H1 (cell line): ENCODE measurements at regions not wholly inside any gene's neighbourhood (a gene's known extent, or its start where the extent isn't known, plus 50 kb on each side); places are given as distances from the start of the nearest gene placed in this dataset.

ENCODE experiments used
- CTCF ChIA-PET: fragments of 300-600 bp; sonication (Branson Sonifier 250); formaldehyde crosslinking; loops from one replicate; lab custom pipeline; 2021; ENCODE audit not compliant: partially characterized antibody; lab: Charles Lee
- POLR2A ChIA-PET: fragments of 300-600 bp; sonication (Branson Sonifier 250); formaldehyde crosslinking; loops from one replicate; lab custom pipeline; 2021; ENCODE audit warnings: inconsistent platforms; ENCODE audit not compliant: partially characterized antibody; lab: Charles Lee
- DNase-seq, 2 experiments: peaks; one replicate each; pipeline versions ENCODE4 v3.0.0 to v3.0.0-alpha.2; 2010 to 2022; ENCODE audit warnings: low spot score in 2 of 2, low read depth in 1 of 2, mixed read lengths in 1 of 2
- FAIRE-seq: peaks from 2 replicates; lab custom pipeline; 2011; peaks lifted over from hg19 to GRCh38; lab: Jason Lieb, UNC
- H2AFZ ChIP-seq: 2 replicates; pipeline ENCODE4 v1.8.1; 2012; ENCODE audit warnings: low read length, inconsistent platforms
- H2AK5ac ChIP-seq: 2 replicates; pipeline ENCODE4 v1.6.1; 2013; ENCODE audit warnings: low read depth, low read length
- H2BK120ac ChIP-seq: replicated peaks from 2 replicates; pipeline ENCODE3; 2013; ENCODE audit warnings: low read depth, low read length, inconsistent platforms
- H2BK12ac ChIP-seq: 2 replicates; pipeline ENCODE4 v1.6.1; 2013; ENCODE audit warnings: low read depth, low read length
- H2BK15ac ChIP-seq: 2 replicates; pipeline ENCODE4 v1.6.1; 2013; ENCODE audit warnings: low read length
- H2BK20ac ChIP-seq: 2 replicates; pipeline ENCODE4 v1.6.1; 2013; ENCODE audit warnings: low read length
- H2BK5ac ChIP-seq: 2 replicates; pipeline ENCODE4 v1.6.1; 2013; ENCODE audit warnings: low read depth, low read length
- H3K14ac ChIP-seq: 2 replicates; pipeline ENCODE4 v1.6.1; 2013; ENCODE audit warnings: inconsistent platforms; ENCODE audit not compliant: insufficient read length
- H3K18ac ChIP-seq: 2 replicates; pipeline ENCODE4 v1.6.1; 2013; ENCODE audit warnings: low read length; ENCODE audit errors: extremely low read depth
- H3K23ac ChIP-seq: 2 replicates; pipeline ENCODE4 v1.6.1; 2013; ENCODE audit warnings: inconsistent platforms; ENCODE audit not compliant: insufficient read length
- H3K23me2 ChIP-seq: 2 replicates; pipeline ENCODE4 v1.6.1; 2013; ENCODE audit warnings: low read depth, low read length
- H3K27ac ChIP-seq: 2 replicates; pipeline ENCODE4 v1.6.1; 2011; ENCODE audit warnings: low read depth, low read length, inconsistent platforms
- H3K27me3 ChIP-seq, 4 experiments: replicated peaks in 1 of 4; 1 replicate in 1 of 4; 2 replicates in 3 of 4; pipeline versions ENCODE4 v1.6.1 to v1.8.1; 2011 to 2013; ENCODE audit warnings: low read length in 3 of 4, mild to moderate bottlenecking in 3 of 4, inconsistent platforms in 2 of 4, mixed read lengths in 2 of 4, moderate library complexity in 1 of 4; ENCODE audit not compliant: control insufficient read depth in 3 of 4, insufficient read depth in 3 of 4; ENCODE audit errors: extremely low read depth in 1 of 4
- H3K36me3 ChIP-seq, 4 experiments: 2 replicates each; pipeline versions ENCODE4 v1.6.1 to v1.8.1; 2011 to 2013; ENCODE audit warnings: mild to moderate bottlenecking in 4 of 4, low read length in 3 of 4, moderate library complexity in 2 of 4, control low read depth in 1 of 4, inconsistent platforms in 1 of 4; ENCODE audit not compliant: insufficient read depth in 4 of 4, control insufficient read depth in 2 of 4
- H3K4ac ChIP-seq: replicated peaks from 2 replicates; pipeline ENCODE3; 2013; ENCODE audit warnings: low read length, low read depth, mixed read lengths, inconsistent platforms; ENCODE audit not compliant: insufficient read length
- H3K4me1 ChIP-seq, 4 experiments: replicated peaks in 1 of 4; 1 replicate in 1 of 4; 2 replicates in 3 of 4; pipeline versions ENCODE4 v1.6.1 to v1.8.1; 2011 to 2013; ENCODE audit warnings: low read length in 3 of 4, inconsistent platforms in 2 of 4, mixed read lengths in 1 of 4; ENCODE audit not compliant: insufficient read depth in 4 of 4, control insufficient read depth in 3 of 4
- H3K4me2 ChIP-seq, 2 experiments: 2 replicates each; pipeline versions ENCODE4 v1.6.1 to v1.8.1; 2011 to 2013; ENCODE audit warnings: low read depth in 2 of 2, low read length in 2 of 2, control low read depth in 1 of 2, inconsistent platforms in 1 of 2, mild to moderate bottlenecking in 1 of 2; ENCODE audit not compliant: insufficient read depth in 1 of 2
- H3K4me3 ChIP-seq, 4 experiments: fragments of 200-600, 300-600 bp in 1 of 4; sonication (generic), shearing (Covaris generic), sonication (Bioruptor Twin) in 1 of 4; 2 replicates each; pipeline versions ENCODE4 v1.5.1 to v1.8.1; 2011 to 2016; ENCODE audit warnings: low read length in 4 of 4, low read depth in 3 of 4, control low read depth in 2 of 4, inconsistent platforms in 2 of 4, mild to moderate bottlenecking in 2 of 4, mixed read lengths in 1 of 4, moderate library complexity in 1 of 4; ENCODE audit not compliant: insufficient read depth in 2 of 4; ENCODE audit errors: extremely low read depth in 1 of 4
- H3K56ac ChIP-seq: replicated peaks from 2 replicates; pipeline ENCODE3; 2013; ENCODE audit warnings: low read depth, mild to moderate bottlenecking, mixed read lengths, low read length, inconsistent platforms; ENCODE audit not compliant: insufficient read length
- H3K79me1 ChIP-seq: 2 replicates; pipeline ENCODE4 v1.6.1; 2013; ENCODE audit warnings: low read depth, low read length, control low read depth
- H3K79me2 ChIP-seq, 2 experiments: 2 replicates each; pipeline versions ENCODE4 v1.6.1 to v1.8.1; 2012 to 2013; ENCODE audit warnings: low read length in 2 of 2, mild to moderate bottlenecking in 2 of 2, inconsistent platforms in 1 of 2; ENCODE audit not compliant: insufficient read depth in 2 of 2, control insufficient read depth in 1 of 2
- H3K9ac ChIP-seq, 4 experiments: replicated peaks in 1 of 4; 1 replicate in 1 of 4; 2 replicates in 3 of 4; pipeline versions ENCODE4 v1.6.1 to v1.8.1; 2011 to 2013; ENCODE audit warnings: low read depth in 3 of 4, low read length in 3 of 4, control low read depth in 2 of 4, mild to moderate bottlenecking in 2 of 4, moderate library complexity in 2 of 4, inconsistent platforms in 1 of 4; ENCODE audit errors: extremely low read depth in 1 of 4
- H3K9me3 ChIP-seq, 2 experiments: 2 replicates each; pipeline versions ENCODE4 v1.6.1 to v1.8.1; 2012 to 2013; ENCODE audit warnings: mild to moderate bottlenecking in 2 of 2, moderate library complexity in 2 of 2, control low read depth in 1 of 2, inconsistent platforms in 1 of 2, low read depth in 1 of 2, low read length in 1 of 2, mixed read lengths in 1 of 2; ENCODE audit not compliant: insufficient read depth in 2 of 2
- H4K20me1 ChIP-seq, 2 experiments: replicated peaks in 1 of 2; 2 replicates each; pipeline versions ENCODE3 to v1.8.1; 2011 to 2013; ENCODE audit warnings: inconsistent platforms in 2 of 2, low read length in 2 of 2, mild to moderate bottlenecking in 1 of 2; ENCODE audit not compliant: insufficient read depth in 2 of 2, control insufficient read depth in 1 of 2
- H4K5ac ChIP-seq: 2 replicates; pipeline ENCODE4 v1.6.1; 2013; ENCODE audit warnings: low read length, low read depth, mixed read lengths, inconsistent platforms; ENCODE audit not compliant: insufficient read length
- H4K8ac ChIP-seq: 2 replicates; pipeline ENCODE4 v1.8.0; 2013; ENCODE audit warnings: mild to moderate bottlenecking, moderate library complexity, low read length, inconsistent platforms; ENCODE audit not compliant: insufficient read depth; ENCODE audit errors: extremely low read depth
- H4K91ac ChIP-seq: replicated peaks from 2 replicates; pipeline ENCODE3; 2013; ENCODE audit warnings: low read length, mixed read lengths, inconsistent platforms; ENCODE audit not compliant: insufficient read length
- ASH2L ChIP-seq: fragments of 200-600, 300-600 bp; sonication (generic); IDR thresholded peaks from one replicate; pipeline ENCODE4 v1.7.1; 2017; ENCODE audit warnings: low read length
- CTBP2 ChIP-seq: IDR thresholded peaks from 2 replicates; pipeline ENCODE4 v1.7.0; 2011; ENCODE audit warnings: borderline replicate concordance, mild to moderate bottlenecking, moderate library complexity, mixed read lengths, low read length; ENCODE audit not compliant: insufficient read depth, insufficient read length
- RBBP5 ChIP-seq: IDR thresholded peaks from 2 replicates; pipeline ENCODE4 v1.7.1; 2012; ENCODE audit warnings: low read depth, mild to moderate bottlenecking, inconsistent platforms, low read length, moderate library complexity, borderline replicate concordance
- SIX5 ChIP-seq: IDR thresholded peaks from 2 replicates; pipeline ENCODE4 v1.6.1; 2011; ENCODE audit warnings: mild to moderate bottlenecking, low read depth, low read length
- SRF ChIP-seq: IDR thresholded peaks from 2 replicates; pipeline ENCODE4 v1.6.1; 2011; ENCODE audit warnings: mild to moderate bottlenecking, low read depth, low read length, moderate library complexity
- ZNF274 ChIP-seq: IDR thresholded peaks from 2 replicates; pipeline ENCODE4 v1.7.0; 2012; ENCODE audit warnings: low read length, borderline replicate concordance; ENCODE audit errors: extremely low read depth
- WGBS, 2 experiments: shearing (Covaris generic) in 1 of 2; methylation state at CpG; one replicate each; pipeline versions ENCODE4 v1.1.6 to v1.1.7; 2013 to 2015; ENCODE audit warnings: low lambda C conversion rate in 2 of 2, mixed read lengths in 2 of 2, inconsistent platforms in 1 of 2, low coverage in 1 of 2, missing lambda C conversion rate in 1 of 2; ENCODE audit not compliant: insufficient replicate concordance in 2 of 2, insufficient coverage in 1 of 2, insufficient read length in 1 of 2; ENCODE audit errors: extremely low coverage in 1 of 2, missing lambda C conversion rate in 1 of 2; 5-methylcytosine and 5-hydroxymethylcytosine counted together
- TF ChIP-seq, protein P1 (sequence below), 3 experiments: IDR thresholded peaks; 1 replicate in 2 of 3; 2 replicates in 1 of 3; pipeline versions ENCODE4 v1.5.1 to v1.6.1; 2011; ENCODE audit warnings: low read length in 3 of 3, mild to moderate bottlenecking in 3 of 3, inconsistent platforms in 2 of 3, low read depth in 1 of 3, moderate library complexity in 1 of 3; ENCODE audit not compliant: insufficient read depth in 1 of 3; ENCODE audit errors: control extremely low read depth in 1 of 3

DNA sequence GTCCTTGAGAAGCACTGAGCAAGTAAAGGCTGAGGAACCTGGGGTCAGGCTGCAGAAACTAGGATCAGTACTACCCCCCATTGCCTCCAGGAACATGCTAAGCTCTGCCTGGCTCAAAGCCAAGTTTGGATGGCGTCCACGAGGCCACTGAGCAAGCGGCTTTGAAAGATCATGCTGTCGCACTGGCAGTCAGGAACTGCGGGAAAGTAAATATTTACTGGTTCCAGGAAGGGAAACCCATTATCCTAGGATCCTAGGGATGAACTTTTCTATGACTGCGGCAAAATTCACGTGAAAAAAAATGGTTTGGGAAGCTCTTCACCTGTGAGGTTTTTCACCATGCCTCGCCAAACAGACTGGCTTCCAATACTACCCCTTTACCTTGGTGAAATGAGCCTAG, 75.3 kb upstream of the PJA2 start:
- H4K20me1 ChIP-seq: no peaks in the 10 kb centered on the region
- no peak overlapping the region for H3K4me2 ChIP-seq
- no peaks in the 10 kb centered on the region for H3K36me3 ChIP-seq
- H2BK120ac ChIP-seq: no peak overlapping the region
- no peak overlapping the region for H3K14ac ChIP-seq
- POLR2A ChIA-PET: no interaction called here
- H2AFZ ChIP-seq: no peak overlapping the region; the same call in 1 of the 2 replicates
- DNase-seq: no peak
- H3K27ac ChIP-seq: no peak overlapping the region
- H3K4ac ChIP-seq: no peak overlapping the region
- WGBS, 2 experiments: 89% methylated on average over 8 of the region's 8 CpGs; no CpG with 5 or more reads in 1 of the 2 experiments
- H3K56ac ChIP-seq: no peak overlapping the region
- H2AK5ac ChIP-seq: no peak overlapping the region
- CTCF ChIA-PET: interaction anchor here (1.0 to 1.7 kb wide), 3 partner anchors 9 to 199 kb away, joined by 4 read pairs; no protein-coding TSS in a partner anchor
- no peaks in the 10 kb centered on the region for H3K23me2 ChIP-seq
- peaks cover 0 to 9% of the 10 kb centered on the region in 2 experiments; a peak in 1 of 4 replicates for H3K9me3 ChIP-seq
- no peak overlapping the region for H3K4me3 ChIP-seq
- H3K27me3 ChIP-seq: no peaks in the 10 kb centered on the region
- TF ChIP-seq RBBP5 (no peak), SRF (no peak), ZNF274 (no peak), SIX5 (no peak), CTBP2 (no peak), ASH2L (no peak)
- TF ChIP-seq, protein P1, sequence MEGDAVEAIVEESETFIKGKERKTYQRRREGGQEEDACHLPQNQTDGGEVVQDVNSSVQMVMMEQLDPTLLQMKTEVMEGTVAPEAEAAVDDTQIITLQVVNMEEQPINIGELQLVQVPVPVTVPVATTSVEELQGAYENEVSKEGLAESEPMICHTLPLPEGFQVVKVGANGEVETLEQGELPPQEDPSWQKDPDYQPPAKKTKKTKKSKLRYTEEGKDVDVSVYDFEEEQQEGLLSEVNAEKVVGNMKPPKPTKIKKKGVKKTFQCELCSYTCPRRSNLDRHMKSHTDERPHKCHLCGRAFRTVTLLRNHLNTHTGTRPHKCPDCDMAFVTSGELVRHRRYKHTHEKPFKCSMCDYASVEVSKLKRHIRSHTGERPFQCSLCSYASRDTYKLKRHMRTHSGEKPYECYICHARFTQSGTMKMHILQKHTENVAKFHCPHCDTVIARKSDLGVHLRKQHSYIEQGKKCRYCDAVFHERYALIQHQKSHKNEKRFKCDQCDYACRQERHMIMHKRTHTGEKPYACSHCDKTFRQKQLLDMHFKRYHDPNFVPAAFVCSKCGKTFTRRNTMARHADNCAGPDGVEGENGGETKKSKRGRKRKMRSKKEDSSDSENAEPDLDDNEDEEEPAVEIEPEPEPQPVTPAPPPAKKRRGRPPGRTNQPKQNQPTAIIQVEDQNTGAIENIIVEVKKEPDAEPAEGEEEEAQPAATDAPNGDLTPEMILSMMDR (IDR thresholded peaks at IDR 0.05; ENCODE audit: control extremely low read depth in 1 of 3, insufficient read depth in 1 of 3, low read depth in 1 of 3, low read length in 3 of 3): no peak
- no peak overlapping the region for H3K18ac ChIP-seq
- H4K8ac ChIP-seq: no peak overlapping the region
- no peak overlapping the region for H2BK12ac ChIP-seq
- H4K5ac ChIP-seq: no peak overlapping the region
- H2BK5ac ChIP-seq: no peak overlapping the region
- FAIRE-seq: no peak
- no peaks in the 10 kb centered on the region for H3K79me2 ChIP-seq
- H3K79me1 ChIP-seq: no peaks in the 10 kb centered on the region
- H4K91ac ChIP-seq: no peak overlapping the region
- H2BK20ac ChIP-seq: no peak overlapping the region
- H3K23ac ChIP-seq: no peak overlapping the region
- no peak overlapping the region for H2BK15ac ChIP-seq
- no peak overlapping the region for H3K9ac ChIP-seq
- H3K4me1 ChIP-seq: peaks cover 0 to 4% (median 0%) of the 10 kb centered on the region in 4 experiments; a peak in 1 of 7 replicates
